ENCODE measurements at regions not wholly inside any gene's neighbourhood (a gene's known extent, or its start where the extent isn't known, plus 50 kb on each side); places are given as distances from the start of the nearest gene placed in this dataset.
A peak's percentile ranks its signal among the peaks of the same experiment; 100 is the strongest.

GRCh38 chr6:15796130-15796771 lies 133.4 kb upstream of the DTNBP1 start:
- no peaks in the 10 kb centered on the region for H3K36me3 Mint-ChIP-seq (ENCODE audit: insufficient read depth)
- no peak overlapping the region for H3K27ac Mint-ChIP-seq
- no peak overlapping the region for H3K4me3 Mint-ChIP-seq

GRCh38 chr6:15793826-15794225 lies 131.0 kb upstream of the DTNBP1 start:
- peaks cover 6 to 9% of the 10 kb centered on the region in 2 donors for H3K9me3 Mint-ChIP-seq
- H3K36me3 Mint-ChIP-seq (ENCODE audit: insufficient read depth), result no peaks in the 10 kb centered on the region
- DNase-seq, result no peak
- H3K4me3 Mint-ChIP-seq, result no peak overlapping the region
- no peak overlapping the region for H3K27ac Mint-ChIP-seq
- ATAC-seq (replicated peaks), result no peak
- H3K4me1 Mint-ChIP-seq (ENCODE audit: low read depth in 2 of 2), result no peaks in the 10 kb centered on the region
- peaks cover 0 to 5% of the 10 kb centered on the region in 2 donors for H3K27me3 Mint-ChIP-seq

More at GRCh38 chr6:15796130-15796771, 133.4 kb upstream of the DTNBP1 start:
- no peak for ATAC-seq (replicated peaks)
- Mint-ChIP-seq H3K9me3 (peaks cover 7 to 9% of the 10 kb centered on the region in 2 donors), H3K27me3 (no peaks in the 10 kb centered on the region), H3K4me1 (ENCODE audit: low read depth in 2 of 2) (no peaks in the 10 kb centered on the region)
- no peak for DNase-seq

- Mint-ChIP-seq H3K27me3 (peaks cover 0 to 11% of the 10 kb centered on the region in 2 donors), H3K4me3 (no peak overlapping the region), H3K9me3 (peaks cover 4 to 13% of the 10 kb centered on the region in 2 donors), H3K27ac (no peak overlapping the region), H3K4me1 (ENCODE audit: low read depth in 2 of 2) (no peaks in the 10 kb centered on the region), H3K36me3 (ENCODE audit: insufficient read depth) (no peaks in the 10 kb centered on the region)
- DNase-seq, result no peak
- no peak for ATAC-seq (replicated peaks)
These were observed 130.5 kb upstream of the DTNBP1 start for GRCh38 chr6:15793288-15793687.

- peaks cover 4 to 16% of the 10 kb centered on the region in 2 donors for H3K9me3 Mint-ChIP-seq
- H3K4me1 Mint-ChIP-seq (ENCODE audit: low read depth in 2 of 2), result no peaks in the 10 kb centered on the region
- H3K27me3 Mint-ChIP-seq, result peaks cover 0 to 15% of the 10 kb centered on the region in 2 donors
- no peaks in the 10 kb centered on the region for H3K36me3 Mint-ChIP-seq (ENCODE audit: insufficient read depth)
- ATAC-seq (replicated peaks) (no peak), DNase-seq (no peak)
- no peak overlapping the region for H3K27ac Mint-ChIP-seq
- H3K4me3 Mint-ChIP-seq, result no peak overlapping the region
These were observed 130.0 kb upstream of the DTNBP1 start for GRCh38 chr6:15792842-15793241.

GRCh38 chr6:15791448-15792181 lies 128.8 kb upstream of the DTNBP1 start:
- H3K4me3 Mint-ChIP-seq, result no peak overlapping the region
- DNase-seq (no peak), ATAC-seq (replicated peaks) (no peak)
- no peak overlapping the region for H3K27ac Mint-ChIP-seq
- H3K36me3 Mint-ChIP-seq (ENCODE audit: insufficient read depth), result no peaks in the 10 kb centered on the region
- peaks cover 0 to 7% of the 10 kb centered on the region in 2 donors for H3K9me3 Mint-ChIP-seq
- peaks cover 0 to 16% of the 10 kb centered on the region in 2 donors for H3K27me3 Mint-ChIP-seq
- no peaks in the 10 kb centered on the region for H3K4me1 Mint-ChIP-seq (ENCODE audit: low read depth in 2 of 2)

GRCh38 chr6:15790116-15790515 lies 127.3 kb upstream of the DTNBP1 start:
- Mint-ChIP-seq H3K27me3 (peaks cover 0 to 16% of the 10 kb centered on the region in 2 donors), H3K4me3 (no peak overlapping the region), H3K27ac (no peak overlapping the region), H3K4me1 (ENCODE audit: low read depth in 2 of 2) (no peaks in the 10 kb centered on the region), H3K9me3 (peaks cover 0 to 7% of the 10 kb centered on the region in 2 donors), H3K36me3 (ENCODE audit: insufficient read depth) (no peaks in the 10 kb centered on the region)
- no peak for ATAC-seq (replicated peaks)
- DNase-seq, result no peak

- ATAC-seq (replicated peaks), result no peak
- Mint-ChIP-seq H3K27ac (no peak overlapping the region), H3K27me3 (peaks cover 0 to 16% of the 10 kb centered on the region in 2 donors), H3K36me3 (ENCODE audit: insufficient read depth) (no peaks in the 10 kb centered on the region), H3K4me3 (no peak overlapping the region), H3K4me1 (ENCODE audit: low read depth in 2 of 2) (no peaks in the 10 kb centered on the region), H3K9me3 (peaks cover 0 to 7% of the 10 kb centered on the region in 2 donors)
- no peak for DNase-seq
These were observed 124.0 kb upstream of the DTNBP1 start for GRCh38 chr6:15786846-15787245.

GRCh38 chr6:15783484-15783883 lies 120.7 kb upstream of the DTNBP1 start:
- no peak for DNase-seq
- H3K4me3 Mint-ChIP-seq, result no peak overlapping the region
- no peaks in the 10 kb centered on the region for H3K36me3 Mint-ChIP-seq (ENCODE audit: insufficient read depth)
- ATAC-seq (replicated peaks), result no peak
- H3K27ac Mint-ChIP-seq, result no peak overlapping the region
- no peaks in the 10 kb centered on the region for H3K4me1 Mint-ChIP-seq (ENCODE audit: low read depth in 2 of 2)
- peaks cover 0 to 5% of the 10 kb centered on the region in 2 donors for H3K9me3 Mint-ChIP-seq
- peaks cover 5 to 7% of the 10 kb centered on the region in 2 donors for H3K27me3 Mint-ChIP-seq

GRCh38 chr6:15781890-15782289 lies 119.1 kb upstream of the DTNBP1 start:
- no peaks in the 10 kb centered on the region for H3K4me1 Mint-ChIP-seq (ENCODE audit: low read depth in 2 of 2)
- no peak overlapping the region for H3K4me3 Mint-ChIP-seq
- no peaks in the 10 kb centered on the region for H3K36me3 Mint-ChIP-seq (ENCODE audit: insufficient read depth)
- H3K9me3 Mint-ChIP-seq, result no peaks in the 10 kb centered on the region
- ATAC-seq (replicated peaks) (no peak), DNase-seq (no peak)
- H3K27ac Mint-ChIP-seq, result no peak overlapping the region
- peaks cover 5 to 11% of the 10 kb centered on the region in 2 donors for H3K27me3 Mint-ChIP-seq

GRCh38 chr6:15781333-15781732 lies 118.5 kb upstream of the DTNBP1 start:
- Mint-ChIP-seq H3K9me3 (no peaks in the 10 kb centered on the region), H3K27ac (no peak overlapping the region), H3K36me3 (ENCODE audit: insufficient read depth) (no peaks in the 10 kb centered on the region), H3K27me3 (peaks cover 5 to 11% of the 10 kb centered on the region in 2 donors), H3K4me3 (no peak overlapping the region), H3K4me1 (ENCODE audit: low read depth in 2 of 2) (no peaks in the 10 kb centered on the region)
- no peak for DNase-seq
- ATAC-seq (replicated peaks), result no peak

GRCh38 chr6:15780437-15780836 lies 117.6 kb upstream of the DTNBP1 start:
- no peak for ATAC-seq (replicated peaks)
- peaks cover 5 to 11% of the 10 kb centered on the region in 2 donors for H3K27me3 Mint-ChIP-seq
- DNase-seq, result no peak
- no peaks in the 10 kb centered on the region for H3K4me1 Mint-ChIP-seq (ENCODE audit: low read depth in 2 of 2)
- H3K9me3 Mint-ChIP-seq, result no peaks in the 10 kb centered on the region
- no peak overlapping the region for H3K27ac Mint-ChIP-seq
- H3K4me3 Mint-ChIP-seq, result no peak overlapping the region
- no peaks in the 10 kb centered on the region for H3K36me3 Mint-ChIP-seq (ENCODE audit: insufficient read depth)

GRCh38 chr6:15779726-15780125 lies 116.9 kb upstream of the DTNBP1 start:
- H3K27ac Mint-ChIP-seq, result no peak overlapping the region
- no peaks in the 10 kb centered on the region for H3K4me1 Mint-ChIP-seq (ENCODE audit: low read depth in 2 of 2)
- H3K9me3 Mint-ChIP-seq, result no peaks in the 10 kb centered on the region
- DNase-seq, result no peak
- no peaks in the 10 kb centered on the region for H3K36me3 Mint-ChIP-seq (ENCODE audit: insufficient read depth)
- peaks cover 5 to 11% of the 10 kb centered on the region in 2 donors for H3K27me3 Mint-ChIP-seq
- ATAC-seq (replicated peaks), result no peak
- H3K4me3 Mint-ChIP-seq, result no peak overlapping the region

- no peaks in the 10 kb centered on the region for H3K9me3 Mint-ChIP-seq
- no peaks in the 10 kb centered on the region for H3K36me3 Mint-ChIP-seq (ENCODE audit: insufficient read depth)
- ATAC-seq (replicated peaks) (peak; percentile 16), DNase-seq (no peak)
- H3K27ac Mint-ChIP-seq, result no peak overlapping the region
- no peak overlapping the region for H3K4me3 Mint-ChIP-seq
- no peaks in the 10 kb centered on the region for H3K4me1 Mint-ChIP-seq (ENCODE audit: low read depth in 2 of 2)
- peaks cover 5 to 11% of the 10 kb centered on the region in 2 donors for H3K27me3 Mint-ChIP-seq
These were observed 113.7 kb upstream of the DTNBP1 start for GRCh38 chr6:15776458-15776980.

GRCh38 chr6:15775741-15776140 lies 112.9 kb upstream of the DTNBP1 start:
- DNase-seq (no peak), ATAC-seq (replicated peaks) (no peak)
- peaks cover 5 to 11% of the 10 kb centered on the region in 2 donors for H3K27me3 Mint-ChIP-seq
- H3K4me1 Mint-ChIP-seq (ENCODE audit: low read depth in 2 of 2), result no peaks in the 10 kb centered on the region
- H3K9me3 Mint-ChIP-seq, result no peaks in the 10 kb centered on the region
- peaks cover 5% of the 10 kb centered on the region for H3K36me3 Mint-ChIP-seq (ENCODE audit: insufficient read depth)
- H3K4me3 Mint-ChIP-seq, result no peak overlapping the region
- no peak overlapping the region for H3K27ac Mint-ChIP-seq
